ENCODE measurements at regions not wholly inside any gene's neighbourhood (a gene's known extent, or its start where the extent isn't known, plus 50 kb on each side); places are given as distances from the start of the nearest gene placed in this dataset.

DNA sequence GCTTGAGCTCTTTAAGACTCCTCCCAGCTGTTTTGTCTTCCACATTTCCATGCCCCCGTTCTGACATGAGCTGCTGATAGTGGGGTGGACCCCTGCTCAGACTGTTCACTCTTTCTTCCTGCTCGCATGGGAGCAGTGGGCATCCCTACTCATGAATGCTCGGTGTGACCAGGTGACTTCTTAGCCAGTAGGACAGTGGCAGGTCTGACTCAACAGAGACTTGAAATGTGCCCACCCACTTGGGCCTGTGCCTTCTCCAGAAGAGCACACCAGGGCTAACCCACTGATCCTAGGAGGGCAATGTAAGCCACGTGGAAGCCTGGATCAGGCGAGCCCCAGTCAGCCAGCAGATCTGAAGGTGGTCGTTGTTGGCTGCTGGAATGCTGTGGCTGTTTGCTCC lies 582.0 kb downstream of the QKI start:
- no peak for DNase-seq (ENCODE audit: low spot score)
- intact Hi-C loops (cut with DNase I): no loop called here
- H3K4me1 ChIP-seq (replicated peaks): no peaks in the 10 kb centered on the region
- no peak overlapping the region for H3K4me3 ChIP-seq
- H3K9me3 ChIP-seq: no peaks in the 10 kb centered on the region
- no peaks in the 10 kb centered on the region for H3K36me3 ChIP-seq
- TF ChIP-seq POLR2AphosphoS5 (IDR thresholded peaks at IDR 0.05): no peak
- 85% methylated on average over 6 of the region's 6 CpGs for WGBS
- H3K27me3 ChIP-seq (replicated peaks; ENCODE audit: insufficient read depth): no peaks in the 10 kb centered on the region
- H3K27ac ChIP-seq: no peak overlapping the region

DNA sequence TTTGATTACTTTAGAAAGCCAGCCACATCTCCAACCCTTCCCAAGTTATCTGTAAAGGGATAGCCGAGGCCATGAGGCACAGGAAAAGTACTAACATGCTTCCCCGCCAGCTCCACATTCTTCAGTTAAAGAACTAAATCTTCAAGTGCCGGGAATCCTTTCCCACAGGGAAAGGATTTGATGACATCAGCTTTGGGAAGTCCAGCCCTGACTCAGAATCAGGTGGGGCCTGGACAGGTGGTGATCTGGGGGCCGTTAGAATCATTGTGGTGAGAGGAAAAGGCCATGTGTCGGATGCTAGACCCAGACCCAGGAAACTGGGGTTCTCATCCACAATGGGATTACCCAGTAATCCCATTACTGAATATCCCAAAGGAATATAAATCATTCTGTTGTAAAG lies 580.0 kb downstream of the QKI start:
- H3K4me1 ChIP-seq (replicated peaks): no peaks in the 10 kb centered on the region
- WGBS: 93% methylated on average over 5 of the region's 5 CpGs
- intact Hi-C loops (cut with DNase I): no loop called here
- H3K4me3 ChIP-seq: no peak overlapping the region
- no peak for DNase-seq (ENCODE audit: low spot score)
- H3K27ac ChIP-seq: no peak overlapping the region
- TF ChIP-seq POLR2A (IDR thresholded peaks at IDR 0.05) (no peak), POLR2AphosphoS5 (IDR thresholded peaks at IDR 0.05) (no peak)
- TF ChIP-seq, protein P1, sequence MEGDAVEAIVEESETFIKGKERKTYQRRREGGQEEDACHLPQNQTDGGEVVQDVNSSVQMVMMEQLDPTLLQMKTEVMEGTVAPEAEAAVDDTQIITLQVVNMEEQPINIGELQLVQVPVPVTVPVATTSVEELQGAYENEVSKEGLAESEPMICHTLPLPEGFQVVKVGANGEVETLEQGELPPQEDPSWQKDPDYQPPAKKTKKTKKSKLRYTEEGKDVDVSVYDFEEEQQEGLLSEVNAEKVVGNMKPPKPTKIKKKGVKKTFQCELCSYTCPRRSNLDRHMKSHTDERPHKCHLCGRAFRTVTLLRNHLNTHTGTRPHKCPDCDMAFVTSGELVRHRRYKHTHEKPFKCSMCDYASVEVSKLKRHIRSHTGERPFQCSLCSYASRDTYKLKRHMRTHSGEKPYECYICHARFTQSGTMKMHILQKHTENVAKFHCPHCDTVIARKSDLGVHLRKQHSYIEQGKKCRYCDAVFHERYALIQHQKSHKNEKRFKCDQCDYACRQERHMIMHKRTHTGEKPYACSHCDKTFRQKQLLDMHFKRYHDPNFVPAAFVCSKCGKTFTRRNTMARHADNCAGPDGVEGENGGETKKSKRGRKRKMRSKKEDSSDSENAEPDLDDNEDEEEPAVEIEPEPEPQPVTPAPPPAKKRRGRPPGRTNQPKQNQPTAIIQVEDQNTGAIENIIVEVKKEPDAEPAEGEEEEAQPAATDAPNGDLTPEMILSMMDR (IDR thresholded peaks at IDR 0.05): no peak
- H3K36me3 ChIP-seq: no peaks in the 10 kb centered on the region
- H3K27me3 ChIP-seq (replicated peaks; ENCODE audit: insufficient read depth): no peaks in the 10 kb centered on the region
- no peaks in the 10 kb centered on the region for H3K9me3 ChIP-seq

DNA sequence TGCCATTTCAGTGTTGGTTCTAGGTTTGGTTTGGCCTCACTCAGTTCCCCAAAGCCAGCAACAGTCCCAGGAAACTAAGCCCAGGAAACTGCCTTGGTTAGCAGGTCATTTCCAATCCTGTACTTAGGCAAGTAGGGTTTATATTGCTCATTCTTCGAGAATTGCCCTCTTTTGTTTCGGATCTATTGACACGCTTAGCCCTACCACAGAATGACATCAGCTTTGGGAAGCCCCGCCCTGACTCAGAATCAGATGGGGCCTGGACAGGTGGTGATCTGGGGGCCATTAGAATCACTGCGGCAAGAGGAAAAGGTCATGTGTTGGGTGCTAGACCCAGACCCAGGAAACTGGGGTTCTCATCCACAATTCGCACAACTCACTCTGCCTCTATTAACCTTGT lies 578.2 kb downstream of the QKI start:
- Histone ChIP-seq H3K9me3 (no peaks in the 10 kb centered on the region), H3K4me3 (no peak overlapping the region), H3K27me3 (replicated peaks; ENCODE audit: insufficient read depth) (no peaks in the 10 kb centered on the region), H3K27ac (no peak overlapping the region), H3K36me3 (no peaks in the 10 kb centered on the region), H3K4me1 (replicated peaks) (no peaks in the 10 kb centered on the region)
- no peak for TF ChIP-seq POLR2A (IDR thresholded peaks at IDR 0.05)
- TF ChIP-seq, protein P1 (IDR thresholded peaks at IDR 0.05): no peak
- no peak for TF ChIP-seq POLR2AphosphoS5 (IDR thresholded peaks at IDR 0.05)
- intact Hi-C loops (cut with DNase I): no loop called here
- no peak for DNase-seq (ENCODE audit: low spot score)
- 96% methylated on average over 6 of the region's 6 CpGs for WGBS

GRCh38 chr6:163992056-163992455 lies 577.5 kb downstream of the QKI start:
- intact Hi-C loops (cut with DNase I): no loop called here

DNA sequence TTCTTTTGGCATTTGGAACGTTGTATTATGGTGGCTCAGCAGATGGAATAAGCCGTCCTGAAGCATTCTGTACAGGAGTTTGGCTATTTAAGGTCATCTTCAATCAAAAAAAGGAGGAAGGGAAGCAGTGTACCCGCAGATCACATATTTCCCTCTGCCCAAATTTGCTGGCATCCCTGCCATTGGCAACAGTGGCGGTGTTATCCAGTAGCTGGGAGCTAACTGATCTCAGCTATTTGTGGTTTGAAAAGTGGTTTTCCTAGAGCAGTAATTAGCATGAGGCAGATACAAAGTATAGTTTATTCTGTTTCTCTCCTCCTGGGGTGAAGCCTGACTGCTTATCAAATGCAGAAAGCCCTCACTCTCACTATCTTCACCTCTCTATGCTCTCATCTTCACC lies 576.8 kb downstream of the QKI start:
- TF ChIP-seq POLR2AphosphoS5 (IDR thresholded peaks at IDR 0.05) (no peak), POLR2A (IDR thresholded peaks at IDR 0.05) (no peak)
- TF ChIP-seq, protein P1 (IDR thresholded peaks at IDR 0.05): no peak
- no peaks in the 10 kb centered on the region for H3K36me3 ChIP-seq
- no peaks in the 10 kb centered on the region for H3K4me1 ChIP-seq (replicated peaks)
- intact Hi-C loops (cut with DNase I): no loop called here
- H3K27ac ChIP-seq: no peak overlapping the region
- no peak overlapping the region for H3K4me3 ChIP-seq
- 84% methylated on average over 4 of the region's 4 CpGs for WGBS
- no peak for DNase-seq (ENCODE audit: low spot score)
- H3K27me3 ChIP-seq (replicated peaks; ENCODE audit: insufficient read depth): no peaks in the 10 kb centered on the region
- H3K9me3 ChIP-seq: no peaks in the 10 kb centered on the region

More at GRCh38 chr6:163992056-163992455, 577.5 kb downstream of the QKI start:
- Histone ChIP-seq H3K27ac (no peak overlapping the region), H3K9me3 (no peaks in the 10 kb centered on the region), H3K4me1 (replicated peaks) (no peaks in the 10 kb centered on the region), H3K4me3 (no peak overlapping the region), H3K27me3 (replicated peaks; ENCODE audit: insufficient read depth) (no peaks in the 10 kb centered on the region), H3K36me3 (no peaks in the 10 kb centered on the region)
- TF ChIP-seq POLR2AphosphoS5 (IDR thresholded peaks at IDR 0.05) (no peak), POLR2A (IDR thresholded peaks at IDR 0.05) (no peak)
- TF ChIP-seq, protein P1 (IDR thresholded peaks at IDR 0.05): no peak
- DNase-seq (ENCODE audit: low spot score): no peak
